ENCODE measurements at regions not wholly inside any gene's neighbourhood (a gene's known extent, or its start where the extent isn't known, plus 50 kb on each side); places are given as distances from the start of the nearest gene placed in this dataset.
"Not testable (repeated sequence)": the region's sequence is repeated elsewhere in the genome, so short reads cannot be mapped to it uniquely, and the experiment has no call there.

DNA sequence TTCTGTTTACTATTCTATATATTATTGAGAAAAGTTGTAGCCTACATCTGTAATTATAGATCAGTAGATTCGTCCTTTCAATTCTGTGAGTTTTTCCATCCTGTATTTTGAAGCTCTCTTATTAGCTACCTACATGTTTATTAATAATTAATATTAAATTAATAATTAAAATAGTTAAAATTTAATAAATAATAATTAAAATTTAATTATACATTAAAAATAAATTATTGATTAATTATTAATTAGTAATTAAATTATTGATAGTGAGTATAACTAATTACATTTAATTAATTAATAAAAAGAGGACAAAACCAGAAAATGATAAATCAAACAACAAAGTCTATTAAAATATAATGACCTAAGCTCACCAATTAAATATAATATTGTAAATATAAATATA is 606.6 kb upstream of the ROBO1 start:
- DNase-seq (no peak), ATAC-seq (ENCODE audit: low read depth) (no peak)
- POLR2A ChIA-PET, result no interaction called here
- no peaks in the 10 kb centered on the region for H3K4me1 Mint-ChIP-seq
- no peaks in the 10 kb centered on the region for H3K36me3 Mint-ChIP-seq
- no peak overlapping the region for H3K27ac Mint-ChIP-seq
- no peaks in the 10 kb centered on the region for H3K27me3 Mint-ChIP-seq
- H3K4me3 Mint-ChIP-seq, result no peak overlapping the region
- peaks cover 2% of the 10 kb centered on the region for H3K9me3 Mint-ChIP-seq

DNA sequence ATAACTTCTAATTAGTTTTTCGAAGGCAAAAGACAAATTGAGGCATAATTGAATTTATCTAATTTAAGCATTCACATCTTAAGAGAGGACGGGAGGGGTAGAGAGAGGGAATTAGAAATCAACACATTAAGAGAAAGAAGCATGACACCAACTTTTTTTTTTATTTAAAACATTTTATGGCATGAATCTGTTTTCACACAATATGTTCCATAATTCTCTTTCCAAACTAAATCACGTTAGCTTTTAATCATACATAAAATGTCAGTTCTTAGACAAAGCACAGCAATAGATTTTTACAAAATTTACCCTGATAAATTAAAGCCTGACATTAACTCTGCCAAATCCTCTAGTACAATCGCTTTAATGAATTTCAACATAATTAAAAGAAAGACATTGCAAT is 600.8 kb upstream of the ROBO1 start:
- ATAC-seq (ENCODE audit: low read depth) (no peak), DNase-seq (no peak)
- no peak overlapping the region for H3K27ac Mint-ChIP-seq

GRCh38 chr3:80366808-80367548 is 599.2 kb upstream of the ROBO1 start:
- POLR2A ChIA-PET, result no interaction called here
- peaks cover 7% of the 10 kb centered on the region for H3K9me3 Mint-ChIP-seq
- no peak for DNase-seq
- H3K27me3 Mint-ChIP-seq, result no peaks in the 10 kb centered on the region
- H3K4me3 Mint-ChIP-seq, result no peak overlapping the region
- H3K4me1 Mint-ChIP-seq, result no peaks in the 10 kb centered on the region
- ATAC-seq (ENCODE audit: low read depth), result no peak
- no peak overlapping the region for H3K27ac Mint-ChIP-seq
- no peaks in the 10 kb centered on the region for H3K36me3 Mint-ChIP-seq

More for the DNA sequence above, 600.8 kb upstream of the ROBO1 start:
- Mint-ChIP-seq H3K4me3 (no peak overlapping the region), H3K9me3 (peaks cover 7% of the 10 kb centered on the region), H3K36me3 (no peaks in the 10 kb centered on the region), H3K27me3 (no peaks in the 10 kb centered on the region), H3K4me1 (no peaks in the 10 kb centered on the region)
- POLR2A ChIA-PET, result no interaction called here

- ATAC-seq (ENCODE audit: low read depth) (no peak), DNase-seq (no peak)
- no peak overlapping the region for H3K27ac Mint-ChIP-seq
- no peaks in the 10 kb centered on the region for H3K36me3 Mint-ChIP-seq
- peaks cover 3% of the 10 kb centered on the region for H3K9me3 Mint-ChIP-seq
- no peak overlapping the region for H3K4me3 Mint-ChIP-seq
- H3K27me3 Mint-ChIP-seq, result no peaks in the 10 kb centered on the region
- no peaks in the 10 kb centered on the region for H3K4me1 Mint-ChIP-seq
- POLR2A ChIA-PET, result no interaction called here
These were observed 590.0 kb upstream of the ROBO1 start for GRCh38 chr3:80357761-80358160.

- no peak for DNase-seq
- H3K4me1 Mint-ChIP-seq, result no peaks in the 10 kb centered on the region
- H3K27me3 Mint-ChIP-seq, result no peaks in the 10 kb centered on the region
- H3K4me3 Mint-ChIP-seq, result no peak overlapping the region
- H3K27ac Mint-ChIP-seq, result no peak overlapping the region
- no peak for ATAC-seq (ENCODE audit: low read depth)
- POLR2A ChIA-PET, result no interaction called here
- H3K9me3 Mint-ChIP-seq, result peaks cover 5% of the 10 kb centered on the region
- H3K36me3 Mint-ChIP-seq, result no peaks in the 10 kb centered on the region
These were observed 587.3 kb upstream of the ROBO1 start for GRCh38 chr3:80355144-80355543.

GRCh38 chr3:80351201-80351600 is 583.4 kb upstream of the ROBO1 start:
- no peak for DNase-seq
- Mint-ChIP-seq H3K4me3 (no peak overlapping the region), H3K36me3 (no peaks in the 10 kb centered on the region), H3K27me3 (no peaks in the 10 kb centered on the region), H3K4me1 (no peaks in the 10 kb centered on the region), H3K27ac (no peak overlapping the region), H3K9me3 (peaks cover 3% of the 10 kb centered on the region)
- POLR2A ChIA-PET, result no interaction called here
- ATAC-seq (ENCODE audit: low read depth), result no peak

DNA sequence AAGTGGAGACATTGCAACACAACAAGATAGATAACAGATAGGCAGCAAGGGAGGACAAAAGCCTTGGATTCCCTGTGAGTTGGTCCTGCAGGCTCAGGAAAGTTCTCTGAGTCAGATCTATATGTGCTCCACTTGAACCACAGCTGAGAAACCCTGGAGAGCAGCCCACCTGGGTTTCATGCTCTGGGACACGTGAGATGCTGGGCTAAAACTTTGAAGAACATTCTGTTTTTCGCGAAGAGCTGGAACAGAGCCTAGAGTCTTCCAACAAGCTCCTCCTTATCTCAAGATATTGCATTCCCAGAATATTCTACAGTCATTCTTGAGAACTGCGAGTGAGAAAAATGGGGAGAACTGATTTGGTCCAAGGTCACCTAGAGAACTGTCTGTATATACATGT is 583.0 kb upstream of the ROBO1 start:
- H3K27me3 Mint-ChIP-seq, result no peaks in the 10 kb centered on the region
- no peak overlapping the region for H3K4me3 Mint-ChIP-seq
- POLR2A ChIA-PET, result no interaction called here
- no peaks in the 10 kb centered on the region for H3K36me3 Mint-ChIP-seq
- H3K9me3 Mint-ChIP-seq, result peaks cover 3% of the 10 kb centered on the region
- no peaks in the 10 kb centered on the region for H3K4me1 Mint-ChIP-seq
- H3K27ac Mint-ChIP-seq, result no peak overlapping the region
- no peak for DNase-seq
- no peak for ATAC-seq (ENCODE audit: low read depth)

GRCh38 chr3:80338366-80338765 is 570.6 kb upstream of the ROBO1 start:
- ATAC-seq (ENCODE audit: low read depth), result no peak
- no peak for DNase-seq
- no peaks in the 10 kb centered on the region for H3K27me3 Mint-ChIP-seq
- POLR2A ChIA-PET, result no interaction called here
- no peak overlapping the region for H3K4me3 Mint-ChIP-seq
- H3K36me3 Mint-ChIP-seq, result no peaks in the 10 kb centered on the region
- H3K4me1 Mint-ChIP-seq, result no peaks in the 10 kb centered on the region
- H3K9me3 Mint-ChIP-seq, result peaks cover 10% of the 10 kb centered on the region
- no peak overlapping the region for H3K27ac Mint-ChIP-seq

GRCh38 chr3:80334534-80334933 is 566.7 kb upstream of the ROBO1 start:
- Mint-ChIP-seq H3K4me1 (no peaks in the 10 kb centered on the region), H3K27me3 (no peaks in the 10 kb centered on the region), H3K4me3 (no peak overlapping the region), H3K27ac (no peak overlapping the region), H3K9me3 (peaks cover 7% of the 10 kb centered on the region), H3K36me3 (no peaks in the 10 kb centered on the region)
- no peak for DNase-seq
- POLR2A ChIA-PET, result no interaction called here
- ATAC-seq (ENCODE audit: low read depth), result no peak

DNA sequence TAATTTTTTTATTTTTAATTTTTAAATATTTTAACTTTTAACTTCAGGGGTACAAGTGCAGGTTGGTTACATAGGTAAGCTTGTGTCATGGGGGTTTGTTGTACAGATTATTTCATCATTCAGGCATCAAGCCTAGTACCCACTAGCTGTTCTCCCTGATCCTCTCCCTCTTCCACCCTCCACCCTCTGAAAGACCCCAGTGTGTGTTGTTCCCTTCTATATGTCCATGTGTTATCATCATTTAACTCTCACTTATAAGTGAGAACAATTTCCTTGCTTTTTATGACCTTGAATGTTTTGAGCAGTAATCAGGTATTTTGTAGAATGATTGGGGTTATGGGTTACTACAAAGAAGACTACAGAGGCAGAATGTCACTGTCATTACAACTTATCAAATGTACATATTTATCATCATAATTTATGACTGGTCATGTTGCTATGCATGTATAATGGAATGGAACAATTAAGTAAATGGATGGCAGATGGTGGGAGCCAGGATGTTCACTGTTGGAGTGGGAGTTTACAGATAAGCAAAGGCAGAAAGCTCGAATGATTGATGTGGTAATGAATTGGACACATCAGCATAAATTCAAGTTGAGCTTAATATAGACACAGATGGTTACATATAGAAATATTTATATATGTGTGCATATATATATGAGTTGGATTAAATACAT is 563.8 kb upstream of the ROBO1 start:
- Mint-ChIP-seq H3K4me3 (no peak overlapping the region), H3K9me3 (peaks cover 4% of the 10 kb centered on the region), H3K36me3 (no peaks in the 10 kb centered on the region), H3K4me1 (no peaks in the 10 kb centered on the region), H3K27me3 (no peaks in the 10 kb centered on the region), H3K27ac (no peak overlapping the region)
- DNase-seq (no peak), ATAC-seq (ENCODE audit: low read depth) (no peak)
- POLR2A ChIA-PET, result no interaction called here

GRCh38 chr3:80314541-80314940 is 546.7 kb upstream of the ROBO1 start:
- H3K27me3 Mint-ChIP-seq; H3K27ac Mint-ChIP-seq; DNase-seq; H3K36me3 Mint-ChIP-seq; H3K9me3 Mint-ChIP-seq; H3K4me1 Mint-ChIP-seq; POLR2A ChIA-PET; H3K4me3 Mint-ChIP-seq; ATAC-seq (ENCODE audit: low read depth): not testable (repeated sequence)

GRCh38 chr3:80308637-80309036 is 540.8 kb upstream of the ROBO1 start:
- no peaks in the 10 kb centered on the region for H3K36me3 Mint-ChIP-seq

DNA sequence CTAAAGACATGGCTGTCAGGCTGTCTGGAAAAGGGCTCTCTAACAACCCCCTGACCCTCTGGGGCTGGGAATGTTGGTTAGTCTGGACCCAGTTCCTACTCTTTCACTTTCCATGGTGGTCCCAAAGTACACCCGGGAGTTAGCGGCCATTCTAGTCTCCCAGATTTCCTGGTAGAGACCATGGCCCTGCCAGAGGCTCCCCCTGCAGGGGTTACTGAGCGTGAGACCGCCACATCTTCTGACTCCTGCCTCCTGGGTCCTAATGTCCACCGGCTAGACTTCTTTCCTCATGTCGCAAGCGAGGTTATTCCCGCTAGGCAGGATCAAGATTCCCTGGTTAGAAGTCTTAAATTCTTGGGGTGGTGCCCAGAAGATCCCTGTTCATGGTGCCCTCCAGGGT is 540.0 kb upstream of the ROBO1 start:
- POLR2A ChIA-PET, result no interaction called here

More at GRCh38 chr3:80308637-80309036, 540.8 kb upstream of the ROBO1 start:
- Mint-ChIP-seq H3K27ac (no peak overlapping the region), H3K4me1 (no peaks in the 10 kb centered on the region), H3K4me3 (no peak overlapping the region), H3K27me3 (no peaks in the 10 kb centered on the region), H3K9me3 (peaks cover 5% of the 10 kb centered on the region)
- POLR2A ChIA-PET, result no interaction called here
- DNase-seq (no peak), ATAC-seq (ENCODE audit: low read depth) (no peak)

DNA sequence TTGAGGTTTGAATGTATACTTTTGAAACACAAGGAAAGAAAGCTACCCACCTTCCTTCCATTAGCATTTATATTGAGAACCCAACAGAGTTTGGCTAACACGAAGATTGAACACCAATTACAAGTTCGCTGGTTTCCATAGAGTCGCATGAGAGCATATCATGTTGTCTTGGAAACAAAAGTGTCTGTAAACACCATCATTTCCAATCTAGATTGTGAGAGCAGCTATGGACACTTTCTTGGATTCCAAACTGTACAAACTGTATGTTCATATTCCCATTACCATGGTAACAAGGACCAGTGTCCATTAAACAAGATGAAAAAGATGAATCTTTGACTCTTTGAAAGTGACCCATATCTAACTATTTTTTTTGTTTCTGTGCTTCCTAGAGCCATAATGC is 529.9 kb upstream of the ROBO1 start:
- no peak overlapping the region for H3K4me3 Mint-ChIP-seq
- no peaks in the 10 kb centered on the region for H3K4me1 Mint-ChIP-seq
- POLR2A ChIA-PET, result no interaction called here
- H3K27me3 Mint-ChIP-seq, result no peaks in the 10 kb centered on the region
- H3K36me3 Mint-ChIP-seq, result no peaks in the 10 kb centered on the region
- H3K27ac Mint-ChIP-seq, result no peak overlapping the region
- DNase-seq (no peak), ATAC-seq (ENCODE audit: low read depth) (no peak)
- peaks cover 5% of the 10 kb centered on the region for H3K9me3 Mint-ChIP-seq

More for the DNA sequence above, 540.0 kb upstream of the ROBO1 start:
- ATAC-seq (ENCODE audit: low read depth) (no peak), DNase-seq (no peak)
- Mint-ChIP-seq H3K9me3 (peaks cover 4% of the 10 kb centered on the region), H3K4me1 (no peaks in the 10 kb centered on the region), H3K27me3 (no peaks in the 10 kb centered on the region), H3K27ac (no peak overlapping the region), H3K36me3 (no peaks in the 10 kb centered on the region), H3K4me3 (no peak overlapping the region)
